OCI-LY7 (cell line): ENCODE measurements at regions not wholly inside any gene's neighbourhood (a gene's known extent, or its start where the extent isn't known, plus 50 kb on each side); places are given as distances from the start of the nearest gene placed in this dataset.

ENCODE experiments used
- CTCF ChIP-seq: fragments of 200-600 bp; sonication (generic); conservative IDR thresholded peaks from 2 replicates; pipeline ENCODE4 v1.5.1; 2014; ENCODE audit warnings: mild to moderate bottlenecking, antibody characterized with exemption, low read length, moderate library complexity, mixed read lengths
- EZH2phosphoT487 ChIP-seq: fragments of 200-600 bp; sonication (generic); IDR thresholded peaks from 2 replicates; pipeline ENCODE4 v1.6.1; 2018; ENCODE audit warnings: low read depth, borderline replicate concordance, mild to moderate bottlenecking, mixed run types, antibody characterized with exemption, low read length, moderate library complexity, mixed read lengths

GRCh38 chr6:78565997-78566396 is 301.4 kb upstream of the IRAK1BP1 start:
- TF ChIP-seq CTCF (no peak), EZH2phosphoT487 (no peak)
